ENCODE measurements at regions not wholly inside any gene's neighbourhood (a gene's known extent, or its start where the extent isn't known, plus 50 kb on each side); places are given as distances from the start of the nearest gene placed in this dataset.
"Not testable (repeated sequence)": the region's sequence is repeated elsewhere in the genome, so short reads cannot be mapped to it uniquely, and the experiment has no call there.

- Mint-ChIP-seq H3K27me3 (ENCODE audit: low read depth) (peaks cover 8% of the 10 kb centered on the region), H3K27ac (no peak overlapping the region), H3K36me3 (no peaks in the 10 kb centered on the region), H3K4me3 (no peak overlapping the region), H3K4me1 (peaks cover 2% of the 10 kb centered on the region), H3K9me3 (no peaks in the 10 kb centered on the region)
- DNase-seq (ENCODE audit: low spot score in 2 of 2, unreplicated experiment in 2 of 2), result no peak
- TF ChIP-seq CTCF (IDR thresholded peaks at IDR 0.05; ENCODE audit: unreplicated experiment), result no peak
These were observed 57.1 kb upstream of the GPCPD1 start for GRCh38 chr20:5667705-5668528.

GRCh38 chr20:5665417-5665816 is 54.6 kb upstream of the GPCPD1 start:
- Mint-ChIP-seq H3K9me3 (no peaks in the 10 kb centered on the region), H3K27ac (no peak overlapping the region), H3K36me3 (no peaks in the 10 kb centered on the region), H3K27me3 (ENCODE audit: low read depth) (peaks cover 8% of the 10 kb centered on the region), H3K4me3 (no peak overlapping the region), H3K4me1 (peaks cover 6% of the 10 kb centered on the region)
- DNase-seq (ENCODE audit: low spot score in 2 of 2, unreplicated experiment in 2 of 2), result no peak
- no peak for TF ChIP-seq CTCF (IDR thresholded peaks at IDR 0.05; ENCODE audit: unreplicated experiment)

GRCh38 chr20:5663396-5663795 is 52.6 kb upstream of the GPCPD1 start:
- Mint-ChIP-seq H3K4me3 (no peak overlapping the region), H3K27ac (no peak overlapping the region), H3K4me1 (peaks cover 18% of the 10 kb centered on the region), H3K36me3 (no peaks in the 10 kb centered on the region), H3K27me3 (ENCODE audit: low read depth) (peaks cover 4% of the 10 kb centered on the region), H3K9me3 (no peaks in the 10 kb centered on the region)
- no peak for DNase-seq (ENCODE audit: low spot score in 2 of 2, unreplicated experiment in 2 of 2)
- no peak for TF ChIP-seq CTCF (IDR thresholded peaks at IDR 0.05; ENCODE audit: unreplicated experiment)

DNA sequence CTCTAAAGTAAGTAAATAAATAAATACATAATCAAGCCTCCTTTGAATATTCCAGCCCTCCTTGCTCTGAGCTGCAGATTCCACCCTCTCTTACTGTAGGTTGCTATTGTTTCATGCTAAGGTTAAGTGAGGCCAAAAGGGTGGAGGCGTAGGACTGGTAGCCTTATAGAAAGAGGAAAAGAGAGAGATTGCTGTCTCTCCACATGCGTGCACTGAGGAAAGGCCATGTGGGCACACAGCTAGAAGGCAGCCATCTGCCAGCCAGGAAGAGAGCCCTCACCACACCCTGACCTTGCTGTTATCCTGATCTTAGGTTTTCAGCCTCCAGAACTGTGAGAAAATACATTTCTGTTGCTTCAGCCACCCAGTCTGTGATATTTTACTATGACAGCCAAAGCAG is 52.0 kb upstream of the GPCPD1 start:
- H3K9me3 Mint-ChIP-seq, result no peaks in the 10 kb centered on the region
- H3K27ac Mint-ChIP-seq, result peak overlapping the region; percentile 40
- no peak for TF ChIP-seq CTCF (IDR thresholded peaks at IDR 0.05; ENCODE audit: unreplicated experiment)
- DNase-seq (ENCODE audit: low spot score in 2 of 2, unreplicated experiment in 2 of 2), result no peak
- H3K4me3 Mint-ChIP-seq, result no peak overlapping the region
- H3K36me3 Mint-ChIP-seq, result no peaks in the 10 kb centered on the region
- H3K4me1 Mint-ChIP-seq, result peaks cover 22% of the 10 kb centered on the region
- peaks cover 4% of the 10 kb centered on the region for H3K27me3 Mint-ChIP-seq (ENCODE audit: low read depth)

GRCh38 chr20:5660756-5661155 is 50.0 kb upstream of the GPCPD1 start:
- not testable (repeated sequence) for H3K9me3 Mint-ChIP-seq; H3K4me3 Mint-ChIP-seq; DNase-seq (ENCODE audit: low spot score in 2 of 2, unreplicated experiment in 2 of 2); H3K27ac Mint-ChIP-seq; H3K27me3 Mint-ChIP-seq (ENCODE audit: low read depth); H3K36me3 Mint-ChIP-seq
- peaks cover 40% of the 10 kb centered on the region for H3K4me1 Mint-ChIP-seq
